IMR-90 (cell line): ENCODE measurements at regions not wholly inside any gene's neighbourhood (a gene's known extent, or its start where the extent isn't known, plus 50 kb on each side); places are given as distances from the start of the nearest gene placed in this dataset.

Experiments used
- ATAC-seq: fragments of 200-7000 bp; cut with Tn5 transposase; 2 replicates; pipeline ENCODE4 v1.9.1; 2020; ENCODE audit warnings: low read depth, mild to moderate bottlenecking, moderate library complexity
- BruUV-seq: library from RNA; stranded (reverse); fragments of 400-500 nt; replicated peaks from 2 replicates; lab custom pipeline; 2021; lab: Mats Ljungman, UMichigan
- CTCF ChIA-PET: fragments of 300-600 bp; formaldehyde crosslinking; extraction: SDS; loops from one replicate; lab custom pipeline; 2021; ENCODE audit warnings: antibody characterized with exemption; lab: Yijun Ruan, JAX
- POLR2A ChIA-PET: fragments of 300-600 bp; sonication (Branson Sonifier 250); formaldehyde crosslinking; loops from one replicate; lab custom pipeline; 2022; ENCODE audit warnings: antibody characterized with exemption; ENCODE audit not compliant: unreplicated experiment; lab: Charles Lee
- DNase-seq: peaks from one replicate; pipeline ENCODE4 v3.0.0; 2013
- H2AFZ ChIP-seq: replicated peaks from 2 replicates; pipeline ENCODE3; 2013; ENCODE audit warnings: low read length, mild to moderate bottlenecking; ENCODE audit not compliant: poor library complexity
- H2AK5ac ChIP-seq: 2 replicates; pipeline ENCODE4 v1.6.1; 2013; ENCODE audit warnings: low read depth, low read length, inconsistent platforms
- H2AK9ac ChIP-seq: replicated peaks from 2 replicates; pipeline ENCODE3; 2013; ENCODE audit warnings: mild to moderate bottlenecking, low read depth, low read length, moderate library complexity; ENCODE audit not compliant: poor library complexity
- H2BK120ac ChIP-seq: 2 replicates; pipeline ENCODE4 v1.6.1; 2013; ENCODE audit warnings: low read depth, low read length, inconsistent platforms
- H2BK15ac ChIP-seq: 3 replicates; pipeline ENCODE4 v1.6.1; 2013; ENCODE audit warnings: low read depth, low read length, inconsistent platforms
- H2BK20ac ChIP-seq: 2 replicates; pipeline ENCODE4 v1.6.1; 2013; ENCODE audit warnings: low read depth, mild to moderate bottlenecking, inconsistent platforms, low read length, moderate library complexity
- H2BK5ac ChIP-seq: 2 replicates; pipeline ENCODE4 v1.6.1; 2013; ENCODE audit warnings: mild to moderate bottlenecking, low read depth, low read length, inconsistent platforms; ENCODE audit not compliant: poor library complexity, severe bottlenecking
- H3K14ac ChIP-seq: replicated peaks from 2 replicates; pipeline ENCODE4 v1.6.1; 2013; ENCODE audit warnings: low read depth, low read length, inconsistent platforms
- H3K18ac ChIP-seq: 2 replicates; pipeline ENCODE4 v1.6.1; 2013; ENCODE audit warnings: low read depth, low read length, control low read depth
- H3K23ac ChIP-seq: 2 replicates; pipeline ENCODE4 v1.6.1; 2013; ENCODE audit warnings: low read depth, low read length, inconsistent platforms
- H3K27ac ChIP-seq: 2 replicates; pipeline ENCODE4 v1.5.1; 2013; ENCODE audit warnings: mild to moderate bottlenecking, control low read depth, low read length; ENCODE audit not compliant: insufficient read depth
- H3K27me3 ChIP-seq: 2 replicates; pipeline ENCODE4 v1.6.1; 2013; ENCODE audit warnings: low read length; ENCODE audit not compliant: control insufficient read depth, insufficient read depth
- H3K36me3 ChIP-seq: 2 replicates; pipeline ENCODE4 v1.6.1; 2013; ENCODE audit warnings: low read length, mixed read lengths; ENCODE audit not compliant: control insufficient read depth, insufficient read depth
- H3K4ac ChIP-seq: 2 replicates; pipeline ENCODE4 v1.6.1; 2013; ENCODE audit warnings: low read depth, low read length, inconsistent platforms
- H3K4me1 ChIP-seq: 2 replicates; pipeline ENCODE4 v1.6.1; 2013; ENCODE audit warnings: low read length, mixed read lengths; ENCODE audit not compliant: control insufficient read depth, insufficient read depth
- H3K4me2 ChIP-seq: 2 replicates; pipeline ENCODE4 v1.6.1; 2013; ENCODE audit warnings: low read depth, mild to moderate bottlenecking, control low read depth, low read length, moderate library complexity
- H3K4me3 ChIP-seq: 2 replicates; pipeline ENCODE4 v1.5.1; 2013; ENCODE audit warnings: low read depth, mild to moderate bottlenecking, control low read depth, low read length, moderate library complexity; ENCODE audit not compliant: insufficient read depth
- H3K56ac ChIP-seq: 2 replicates; pipeline ENCODE4 v1.6.1; 2013; ENCODE audit warnings: low read length, inconsistent platforms; ENCODE audit not compliant: insufficient read depth; ENCODE audit errors: extremely low read depth
- H3K79me1 ChIP-seq, 2 experiments: 2 replicates each; pipeline ENCODE4 v1.6.1; 2013; ENCODE audit warnings: low read length in 2 of 2, inconsistent platforms in 1 of 2, low read depth in 1 of 2
- H3K9ac ChIP-seq: 2 replicates; pipeline ENCODE4 v1.6.1; 2013; ENCODE audit warnings: low read depth, low read length, control low read depth
- H3K9me1 ChIP-seq: 2 replicates; pipeline ENCODE4 v1.6.1; 2013; ENCODE audit warnings: low read length, inconsistent platforms; ENCODE audit not compliant: insufficient read depth
- H3K9me3 ChIP-seq: 2 replicates; pipeline ENCODE4 v1.6.1; 2013; ENCODE audit warnings: low read length; ENCODE audit not compliant: control insufficient read depth, insufficient read depth
- H4K20me1 ChIP-seq: 2 replicates; pipeline ENCODE4 v1.6.1; 2013; ENCODE audit warnings: low read length, inconsistent platforms; ENCODE audit not compliant: insufficient read depth
- H4K5ac ChIP-seq: 2 replicates; pipeline ENCODE4 v1.6.1; 2013; ENCODE audit warnings: mild to moderate bottlenecking, low read depth, low read length, control low read depth
- H4K8ac ChIP-seq, 2 experiments: 2 replicates each; pipeline ENCODE4 v1.6.1; 2013; ENCODE audit warnings: low read depth in 2 of 2, low read length in 2 of 2, control low read depth in 1 of 2, inconsistent platforms in 1 of 2
- H4K91ac ChIP-seq: 2 replicates; pipeline ENCODE4 v1.6.1; 2013; ENCODE audit warnings: low read depth, low read length, inconsistent platforms; ENCODE audit not compliant: insufficient read depth
- BHLHE40 ChIP-seq: fragments of 150-350 bp; IDR thresholded peaks from 2 replicates; pipeline ENCODE4 v1.6.1; 2016; ENCODE audit warnings: mild to moderate bottlenecking, low read depth, low read length
- CHD1 ChIP-seq: IDR thresholded peaks from 2 replicates; pipeline ENCODE4 v1.6.1; 2012; ENCODE audit warnings: low read depth, low read length, improper control_type of control experiment
- MXI1 ChIP-seq: IDR thresholded peaks from 2 replicates; pipeline ENCODE4 v1.6.1; 2012; ENCODE audit warnings: low read depth, mild to moderate bottlenecking, low read length, moderate library complexity, borderline replicate concordance
- POLR2A ChIP-seq: IDR thresholded peaks from 2 replicates; pipeline ENCODE4 v1.6.1; 2012; ENCODE audit warnings: mild to moderate bottlenecking, low read depth, low read length
- RFX5 ChIP-seq: IDR thresholded peaks from 2 replicates; pipeline ENCODE4 v1.8.0; 2012; ENCODE audit warnings: low read depth, mild to moderate bottlenecking, low read length, moderate library complexity
- WGBS, 2 experiments: methylation state at CpG; one replicate each; pipeline versions ENCODE4 v1.1.5 to v1.1.7; 2013; ENCODE audit warnings: missing lambda C conversion rate in 2 of 2; ENCODE audit not compliant: insufficient read length in 1 of 2; ENCODE audit errors: extremely low coverage in 2 of 2; 5-methylcytosine and 5-hydroxymethylcytosine counted together
- dilution Hi-C: fragments of 300-500 bp; cut with HindIII; formaldehyde crosslinking; loops from one replicate; pipeline ENCODE4 v1.14.3; 2018; ENCODE audit warnings: low sequenced_read_pairs; ENCODE audit not compliant: unreplicated experiment
- in situ Hi-C: fragments of 300-500 bp; cut with MboI; formaldehyde crosslinking; loops from 3 replicates; pipeline ENCODE4 v1.14.3; 2019; ENCODE audit warnings: low sequenced_read_pairs, inconsistent platforms, mixed read lengths
- intact Hi-C: fragments of 100-400 bp; cut with micrococcal nuclease; formaldehyde crosslinking; loops from 2 replicates; pipeline ENCODE4 v1.10.0; 2022

- Histone ChIP-seq H3K18ac (no peak overlapping the region), H2AK9ac (no peak overlapping the region), H4K8ac (no peak overlapping the region), H3K36me3 (no peaks in the 10 kb centered on the region), H3K4me1 (no peaks in the 10 kb centered on the region), H3K27me3 (peaks cover 7% of the 10 kb centered on the region), H3K56ac (no peak overlapping the region), H4K5ac (no peak overlapping the region), H2AK5ac (no peak overlapping the region), H3K9me3 (no peaks in the 10 kb centered on the region), H3K4me2 (no peak overlapping the region), H3K79me1 (no peaks in the 10 kb centered on the region), H2AFZ (no peak overlapping the region), H3K4ac (no peak overlapping the region), H3K4me3 (no peak overlapping the region), H2BK120ac (no peak overlapping the region), H2BK20ac (no peak overlapping the region), H2BK15ac (no peak overlapping the region), H4K20me1 (no peaks in the 10 kb centered on the region), H3K23ac (no peak overlapping the region), H4K91ac (no peak overlapping the region), H2BK5ac (no peak overlapping the region), H3K14ac (no peak overlapping the region), H3K27ac (no peak overlapping the region), H3K9me1 (no peaks in the 10 kb centered on the region), H3K9ac (no peak overlapping the region)
- WGBS, 2 experiments, result no CpG with 5 or more reads among the region's 4 CpGs
- intact Hi-C loops, result no loop called here
- CTCF ChIA-PET, result no interaction called here
- BruUV-seq, result no TSS peak
- in situ Hi-C loops, result no loop called here
- dilution Hi-C loops, result no loop called here
- POLR2A ChIA-PET, result no interaction called here
- TF ChIP-seq POLR2A, result no peak
- no peak for TF ChIP-seq CHD1
- TF ChIP-seq BHLHE40, result no peak
- TF ChIP-seq RFX5, result no peak
- no peak for TF ChIP-seq MXI1
- DNase-seq (no peak), ATAC-seq (no peak)
Measured at GRCh38 chr5:133761632-133762031, 149.3 kb upstream of the FSTL4 start.
